ENCODE measurements at regions not wholly inside any gene's neighbourhood (a gene's known extent, or its start where the extent isn't known, plus 50 kb on each side); places are given as distances from the start of the nearest gene placed in this dataset.

DNA sequence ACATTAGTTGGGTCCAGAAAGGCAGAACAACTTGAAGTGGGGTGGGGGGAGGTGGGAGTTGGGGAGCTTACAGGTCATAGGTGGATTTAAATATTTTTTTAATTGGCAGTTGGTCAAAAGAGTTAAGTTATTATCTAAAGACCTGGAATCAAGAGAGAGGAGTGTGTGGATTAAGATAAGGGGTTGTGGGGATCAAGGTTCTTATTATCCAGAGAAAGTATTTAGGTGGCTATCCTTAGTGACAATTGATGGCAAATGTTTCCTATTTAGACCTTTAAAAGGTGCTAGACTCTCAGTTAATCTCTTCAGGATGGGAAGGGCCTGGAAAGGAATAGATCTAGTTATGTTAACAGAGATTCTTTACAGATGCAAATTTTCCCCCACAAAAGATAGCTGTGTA lies 120.7 kb upstream of the OR9Q1 start:
- H2AK5ac ChIP-seq (ENCODE audit: insufficient read length, low read length), result no peak overlapping the region
- H3K79me1 ChIP-seq (ENCODE audit: insufficient read depth, low read depth, low read length, poor library complexity, severe bottlenecking), result no peaks in the 10 kb centered on the region
- Mint-ChIP-seq H3K9me3 (peaks cover 32 to 38% of the 10 kb centered on the region in 2 experiments), H3K4me1 (peaks cover 12 to 15% of the 10 kb centered on the region in 2 experiments), H3K27ac (peak overlapping the region in 1 of 3 experiments; percentile 60; a peak in 1 of 7 replicates), H3K27me3 (ENCODE audit: low read depth) (no peaks in the 10 kb centered on the region), H3K4me3 (no peak overlapping the region), H3K36me3 (ENCODE audit: insufficient read depth in 1 of 3, low read depth in 3 of 3) (peaks cover 6 to 19% (median 11%) of the 10 kb centered on the region in 3 experiments)
- no peak overlapping the region for H2BK120ac ChIP-seq (ENCODE audit: low read depth, low read length, poor library complexity, severe bottlenecking)
- no peak overlapping the region for H3K9ac ChIP-seq (ENCODE audit: extremely low read depth, insufficient read length, low read length)
- H3K27ac ChIP-seq (ENCODE audit: insufficient read length, low read depth, low read length), result no peak overlapping the region
- no peak overlapping the region for H2BK12ac ChIP-seq (ENCODE audit: insufficient read length, low read depth, low read length)
- no peak overlapping the region for H4K8ac ChIP-seq (replicated peaks; ENCODE audit: insufficient read length, low read depth, low read length)
- no peak overlapping the region for H3K56ac ChIP-seq (ENCODE audit: insufficient read length, low read depth, low read length)
- H3K4me1 ChIP-seq (ENCODE audit: insufficient read depth, low read length), result no peaks in the 10 kb centered on the region; the same call in 1 of the 2 replicates
- no peak overlapping the region for H3K18ac ChIP-seq (ENCODE audit: insufficient read length, low read depth, low read length)
- H3K4ac ChIP-seq (ENCODE audit: low read depth, low read length), result no peak overlapping the region
- no peak overlapping the region for H4K91ac ChIP-seq (ENCODE audit: insufficient read length, low read depth, low read length)
- H2BK20ac ChIP-seq (ENCODE audit: low read depth, low read length, poor library complexity, severe bottlenecking), result no peak overlapping the region
- no peak overlapping the region for H4K5ac ChIP-seq (ENCODE audit: insufficient read length, low read depth, low read length)
- H2BK5ac ChIP-seq (ENCODE audit: insufficient read length, low read length), result no peak overlapping the region
- no peaks in the 10 kb centered on the region for H3K9me3 ChIP-seq (ENCODE audit: control insufficient read depth, low read depth, low read length)
- DNase-seq, result no peak
- TF ChIP-seq, protein P1, sequence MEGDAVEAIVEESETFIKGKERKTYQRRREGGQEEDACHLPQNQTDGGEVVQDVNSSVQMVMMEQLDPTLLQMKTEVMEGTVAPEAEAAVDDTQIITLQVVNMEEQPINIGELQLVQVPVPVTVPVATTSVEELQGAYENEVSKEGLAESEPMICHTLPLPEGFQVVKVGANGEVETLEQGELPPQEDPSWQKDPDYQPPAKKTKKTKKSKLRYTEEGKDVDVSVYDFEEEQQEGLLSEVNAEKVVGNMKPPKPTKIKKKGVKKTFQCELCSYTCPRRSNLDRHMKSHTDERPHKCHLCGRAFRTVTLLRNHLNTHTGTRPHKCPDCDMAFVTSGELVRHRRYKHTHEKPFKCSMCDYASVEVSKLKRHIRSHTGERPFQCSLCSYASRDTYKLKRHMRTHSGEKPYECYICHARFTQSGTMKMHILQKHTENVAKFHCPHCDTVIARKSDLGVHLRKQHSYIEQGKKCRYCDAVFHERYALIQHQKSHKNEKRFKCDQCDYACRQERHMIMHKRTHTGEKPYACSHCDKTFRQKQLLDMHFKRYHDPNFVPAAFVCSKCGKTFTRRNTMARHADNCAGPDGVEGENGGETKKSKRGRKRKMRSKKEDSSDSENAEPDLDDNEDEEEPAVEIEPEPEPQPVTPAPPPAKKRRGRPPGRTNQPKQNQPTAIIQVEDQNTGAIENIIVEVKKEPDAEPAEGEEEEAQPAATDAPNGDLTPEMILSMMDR (conservative IDR thresholded peaks at IDR 0.05), result no peak
- H3K4me2 ChIP-seq (ENCODE audit: insufficient read depth, insufficient read length, low read length), result no peak overlapping the region
- H2AFZ ChIP-seq (ENCODE audit: low read length), result no peak overlapping the region
- H2BK15ac ChIP-seq (ENCODE audit: low read depth, low read length), result no peak overlapping the region
- H3K23ac ChIP-seq (ENCODE audit: insufficient read length, low read depth, low read length), result no peak overlapping the region
- no peaks in the 10 kb centered on the region for H3K79me2 ChIP-seq (ENCODE audit: insufficient read depth, low read length)
- H3K27me3 ChIP-seq (ENCODE audit: insufficient read depth, low read length), result no peaks in the 10 kb centered on the region
- no peaks in the 10 kb centered on the region for H4K20me1 ChIP-seq (ENCODE audit: control insufficient read depth, insufficient read depth, insufficient read length)
- no peaks in the 10 kb centered on the region for H3K23me2 ChIP-seq (ENCODE audit: insufficient read length, low read depth, low read length, poor library complexity, severe bottlenecking)
- H3T11ph ChIP-seq (ENCODE audit: low read length), result no peak overlapping the region
- H3K14ac ChIP-seq (ENCODE audit: insufficient read depth, low read length), result no peak overlapping the region

Data from H9 (cell line).